HS-5 (cell line): ENCODE measurements at regions not wholly inside any gene's neighbourhood (a gene's known extent, or its start where the extent isn't known, plus 50 kb on each side); places are given as distances from the start of the nearest gene placed in this dataset.
"Not testable (repeated sequence)": the region's sequence is repeated elsewhere in the genome, so short reads cannot be mapped to it uniquely, and the experiment has no call there.

ENCODE experiments used
- DNase-seq: peaks from one replicate; pipeline ENCODE4 v3.0.0-alpha.2; 2012; ENCODE audit warnings: low read depth

DNA sequence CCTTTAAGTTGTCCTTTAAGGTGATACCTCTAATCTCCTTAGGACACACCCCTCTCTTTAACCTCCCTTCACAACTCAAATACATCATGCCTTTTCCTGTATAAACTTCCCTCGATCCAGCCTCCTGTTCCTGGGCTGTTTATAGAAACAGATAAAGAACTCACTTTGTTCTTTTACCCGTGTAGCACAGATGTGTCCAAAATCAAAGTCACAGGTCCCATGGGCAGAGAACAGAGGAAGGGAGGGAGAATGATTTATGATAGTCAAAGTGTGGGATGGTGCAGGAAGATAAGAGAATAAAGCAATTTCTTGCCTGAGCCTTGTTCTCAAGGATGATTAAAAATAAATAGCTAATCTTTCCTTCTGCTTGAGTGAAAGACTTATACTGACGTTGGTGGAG, 50.3 kb upstream of the CABCOCO1 start:
- DNase-seq = no peak

DNA sequence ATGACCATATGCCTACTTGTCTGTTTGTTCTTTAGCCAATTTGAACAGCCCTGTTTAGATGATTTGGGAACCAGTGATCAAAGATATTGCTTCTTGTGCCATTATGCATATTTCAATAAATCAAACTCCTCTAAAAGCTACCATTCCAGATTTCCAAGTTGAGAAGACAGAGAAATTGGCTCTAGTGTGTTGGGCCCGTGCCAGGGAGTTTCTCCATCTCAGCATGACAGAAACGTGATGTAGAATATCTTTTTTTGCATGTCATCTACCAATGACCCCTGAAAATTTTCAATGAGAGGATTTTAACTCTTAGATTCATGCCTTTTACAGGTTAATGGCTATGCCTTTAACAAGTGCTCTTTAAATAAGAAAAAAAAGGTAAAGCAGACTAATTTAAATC, 50.7 kb upstream of the CABCOCO1 start:
- DNase-seq = no peak

DNA sequence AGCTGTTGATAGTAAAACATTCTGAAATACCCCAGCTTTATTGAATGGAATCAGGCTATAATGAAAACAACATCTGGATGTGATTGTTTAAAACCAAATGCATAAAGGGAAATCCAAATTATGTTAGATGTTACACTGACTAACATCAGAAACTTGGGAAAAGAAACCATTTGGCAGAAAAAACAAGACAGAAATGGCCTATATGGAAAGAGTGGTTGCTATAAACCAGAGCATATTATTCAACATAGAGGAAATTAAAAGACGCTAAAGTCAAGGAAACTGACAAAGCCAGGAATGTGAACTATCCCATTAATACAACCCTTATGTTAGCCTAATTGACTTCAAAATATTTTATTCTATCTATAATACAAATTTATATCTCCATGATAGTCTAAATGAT, 53.0 kb upstream of the CABCOCO1 start:
- no peak for DNase-seq

DNA sequence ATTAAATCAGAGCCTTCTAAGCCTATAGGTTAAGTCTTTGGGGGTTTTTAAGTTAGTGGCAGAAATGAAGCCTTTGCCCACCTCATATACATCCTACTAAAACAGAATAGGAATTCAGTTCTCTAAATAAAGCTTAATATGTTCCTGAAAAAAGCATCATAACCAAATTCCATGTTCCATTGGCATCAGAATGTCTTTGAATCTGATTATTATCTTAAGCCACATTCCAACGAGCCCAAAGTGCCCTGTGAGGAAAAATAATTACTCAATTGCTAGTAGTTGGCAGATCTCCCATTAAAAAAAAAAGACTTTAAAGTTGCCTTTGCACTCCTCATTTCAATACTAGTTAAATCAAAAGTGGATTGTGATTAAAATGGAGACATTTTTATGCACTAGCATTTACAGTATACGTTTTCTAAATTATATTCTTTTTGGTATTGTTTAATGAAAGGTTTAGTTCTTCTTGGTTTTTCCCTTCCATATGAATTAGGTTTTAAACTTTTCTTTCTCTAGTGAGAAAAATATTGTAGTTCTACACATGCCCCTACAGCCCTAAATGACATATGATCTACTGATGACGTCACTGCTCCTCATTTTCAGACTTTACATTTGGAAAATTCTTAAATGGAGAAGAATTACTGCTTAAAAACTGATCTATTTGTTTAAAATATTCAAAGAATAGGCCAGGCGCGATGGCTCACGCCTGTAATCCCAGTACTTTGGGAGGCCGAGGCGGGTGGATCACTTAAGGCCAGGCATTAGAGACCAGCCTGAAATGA, 54.3 kb upstream of the CABCOCO1 start:
- DNase-seq = no peak

DNA sequence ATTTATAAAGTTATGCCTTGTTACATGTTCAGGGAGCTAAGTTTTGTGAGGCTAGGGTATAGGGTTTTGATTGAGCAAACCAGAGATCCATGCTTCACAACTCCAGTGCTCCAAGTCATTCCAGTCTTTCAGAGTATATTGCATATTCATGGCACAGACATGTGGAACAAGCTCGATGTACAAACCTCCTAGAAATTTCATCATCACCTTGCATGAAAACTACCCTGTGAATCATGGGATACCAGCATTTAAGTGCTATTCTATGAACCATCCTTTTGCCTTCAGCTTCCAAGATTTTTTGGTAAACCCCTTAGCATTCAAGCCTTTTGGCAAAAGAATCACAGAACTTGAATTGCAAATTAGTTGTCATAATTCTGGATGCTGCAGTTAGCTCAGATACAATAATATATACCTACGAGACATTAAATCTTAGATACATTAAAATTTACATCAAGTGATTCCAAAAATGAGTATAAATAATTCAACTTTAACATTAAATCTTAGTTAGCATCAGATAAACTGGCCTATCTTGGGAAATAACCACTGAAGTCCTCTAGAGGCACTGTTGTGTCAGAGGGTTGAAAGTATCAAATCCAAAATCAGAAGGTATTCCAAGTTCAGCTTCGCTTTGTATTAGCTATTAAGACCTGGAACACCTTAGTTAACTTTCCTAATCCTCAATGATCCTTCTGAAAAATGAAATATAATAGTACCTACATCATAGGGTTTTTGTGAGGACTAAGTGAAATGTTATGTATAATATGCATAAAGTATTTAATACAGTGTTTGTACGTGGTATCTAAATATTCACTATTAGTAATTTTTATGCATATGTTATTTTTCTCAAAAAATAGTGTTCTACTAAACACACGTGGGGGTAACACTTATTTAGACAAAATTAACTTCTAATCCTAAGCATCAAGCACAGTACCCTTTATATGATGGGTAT, 55.5 kb upstream of the CABCOCO1 start:
- DNase-seq = no peak

DNA sequence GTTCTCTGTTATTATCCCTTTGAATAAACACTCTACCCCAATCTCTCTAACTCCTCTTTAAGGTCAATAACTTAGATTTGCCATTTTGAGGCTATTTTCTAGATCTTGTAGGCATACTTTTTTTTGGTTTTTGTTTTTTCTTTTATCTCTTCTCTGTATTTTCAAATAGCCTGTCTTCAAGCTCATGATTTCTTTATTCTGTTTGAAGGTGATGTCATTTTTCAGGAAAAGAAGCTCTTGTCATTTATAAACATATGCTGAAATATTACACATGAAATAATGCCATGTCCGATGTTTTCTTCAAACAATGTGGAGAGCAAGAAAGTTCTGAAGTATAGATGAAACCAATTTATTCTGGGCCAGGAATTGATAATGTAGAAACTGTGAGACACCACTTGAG, 57.5 kb upstream of the CABCOCO1 start:
- no peak for DNase-seq

DNA sequence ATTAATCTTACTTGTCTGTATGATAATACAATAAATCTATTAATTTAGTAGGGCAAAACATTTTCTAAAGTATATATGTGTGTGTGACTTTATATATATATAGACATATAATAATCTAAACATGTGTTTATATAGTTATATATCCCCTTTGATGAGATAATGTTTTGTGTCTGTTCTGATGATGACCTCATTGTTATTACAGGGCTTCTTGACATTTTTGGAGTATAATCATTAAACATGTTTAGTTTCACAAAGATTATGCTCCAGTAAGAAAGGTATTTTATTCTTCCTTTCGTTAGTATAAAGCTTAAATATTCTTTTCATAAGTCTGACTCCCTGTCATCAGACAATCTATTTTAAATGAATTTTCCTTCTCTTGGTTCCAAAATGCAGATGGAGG, 62.3 kb upstream of the CABCOCO1 start:
- no peak for DNase-seq

DNA sequence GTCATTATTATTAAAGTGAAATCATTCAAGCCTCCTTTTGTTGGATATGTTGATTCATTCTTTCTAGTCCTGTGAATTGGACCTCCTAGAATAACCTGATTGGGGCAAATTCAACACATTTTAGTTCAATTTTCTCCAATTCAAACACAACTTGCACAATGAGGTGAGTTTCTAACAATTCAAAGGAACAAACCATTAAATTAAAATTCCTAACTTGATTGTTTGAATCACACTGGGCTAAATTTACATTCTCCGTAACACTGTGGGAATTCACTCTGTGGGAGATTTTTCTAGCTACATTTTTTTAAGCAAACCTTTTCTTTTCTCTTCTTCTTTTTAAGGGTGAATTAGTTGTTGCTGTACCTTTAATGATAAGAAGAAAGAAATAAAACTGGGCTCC, 68.3 kb upstream of the CABCOCO1 start:
- DNase-seq = no peak

DNA sequence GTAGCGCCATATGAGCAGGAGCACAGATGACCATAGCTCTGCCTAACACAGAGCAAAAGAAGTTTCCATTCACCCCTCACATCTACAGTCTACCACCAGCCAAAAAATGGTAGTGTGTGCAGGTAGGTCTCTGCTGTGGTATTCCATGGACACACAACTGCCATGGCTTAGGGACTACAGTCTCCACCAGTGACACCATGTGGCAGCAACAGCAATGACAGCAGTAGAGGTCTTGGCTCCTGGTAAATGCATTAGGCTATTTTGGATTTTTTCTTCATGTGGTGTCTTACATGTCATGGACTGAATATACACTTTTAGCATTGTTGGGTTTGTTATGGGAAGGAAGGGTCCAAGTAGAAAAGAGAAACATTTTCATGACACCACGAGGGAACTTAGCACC, 70.1 kb upstream of the CABCOCO1 start:
- DNase-seq = no peak

DNA sequence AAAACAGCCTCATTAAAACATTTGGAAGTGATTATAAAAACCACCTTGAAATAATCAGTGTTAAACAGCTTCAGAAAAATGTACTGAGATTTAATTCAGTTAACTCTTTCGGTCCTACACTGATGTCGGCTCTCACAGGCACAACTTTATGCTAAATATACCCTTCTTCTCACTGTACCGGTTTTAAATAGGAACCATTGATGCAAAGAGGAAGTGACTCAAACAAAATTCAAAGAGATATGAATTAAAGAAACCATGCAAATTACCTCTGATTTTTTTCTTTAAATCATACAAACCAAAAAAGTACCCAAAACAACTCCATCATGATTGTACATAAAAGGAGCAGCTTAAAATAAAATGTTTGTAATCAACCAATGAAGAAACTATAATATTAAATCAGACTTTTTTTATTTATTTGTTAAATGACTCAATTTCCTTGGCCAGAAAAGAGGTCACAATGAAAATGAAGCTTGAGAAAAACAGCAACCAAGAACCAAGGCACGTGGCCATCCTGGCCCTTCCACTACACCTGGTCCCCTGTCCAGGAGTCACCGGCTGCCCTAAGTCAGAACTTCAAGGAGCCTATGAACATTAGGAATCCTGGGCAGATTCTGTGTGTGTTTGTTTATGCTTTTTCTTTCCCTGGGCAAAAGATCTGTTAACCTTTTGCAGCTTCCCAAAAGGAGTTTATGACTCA, 73.0 kb upstream of the CABCOCO1 start:
- no peak for DNase-seq

DNA sequence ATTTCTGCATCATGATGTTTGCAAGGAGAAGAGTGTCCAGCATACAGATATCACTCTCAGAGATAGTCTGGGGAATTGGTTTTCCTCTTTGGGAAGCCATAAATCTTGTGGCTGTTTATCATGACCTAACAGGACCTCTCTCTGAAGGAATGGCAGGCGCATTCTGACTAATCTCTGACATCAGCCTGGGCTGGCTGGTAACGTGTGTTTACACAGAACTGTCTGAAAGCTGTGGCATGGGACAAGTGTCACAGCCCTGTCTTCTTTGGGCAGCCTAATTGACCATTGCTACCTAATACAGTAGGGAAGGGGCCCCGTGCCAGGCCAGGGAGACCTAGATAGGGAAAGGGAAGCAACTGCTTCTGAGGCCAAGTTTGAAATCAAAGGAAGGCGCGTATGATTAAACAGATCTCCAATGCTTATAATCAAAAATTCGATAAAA, 73.9 kb upstream of the CABCOCO1 start:
- DNase-seq = no peak

DNA sequence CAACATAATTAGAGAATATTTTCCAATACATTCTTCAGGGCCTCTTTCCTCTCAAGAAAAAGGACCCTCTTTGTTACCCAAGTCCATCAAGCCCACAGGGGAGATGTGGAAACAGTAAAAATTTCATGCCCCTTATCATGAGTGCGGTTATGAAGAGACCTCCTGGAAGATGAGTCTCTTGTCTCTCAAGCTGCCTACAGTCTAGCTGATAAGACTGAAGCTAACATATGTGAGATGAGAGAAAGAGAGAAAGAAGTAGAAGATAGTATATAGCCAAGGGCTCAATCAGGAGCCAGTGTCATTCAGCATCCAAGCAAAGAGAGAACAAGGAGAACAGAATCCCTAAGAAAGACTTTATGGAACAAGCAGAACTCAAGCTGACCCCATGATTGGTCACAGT, 75.9 kb upstream of the CABCOCO1 start:
- DNase-seq = no peak

DNA sequence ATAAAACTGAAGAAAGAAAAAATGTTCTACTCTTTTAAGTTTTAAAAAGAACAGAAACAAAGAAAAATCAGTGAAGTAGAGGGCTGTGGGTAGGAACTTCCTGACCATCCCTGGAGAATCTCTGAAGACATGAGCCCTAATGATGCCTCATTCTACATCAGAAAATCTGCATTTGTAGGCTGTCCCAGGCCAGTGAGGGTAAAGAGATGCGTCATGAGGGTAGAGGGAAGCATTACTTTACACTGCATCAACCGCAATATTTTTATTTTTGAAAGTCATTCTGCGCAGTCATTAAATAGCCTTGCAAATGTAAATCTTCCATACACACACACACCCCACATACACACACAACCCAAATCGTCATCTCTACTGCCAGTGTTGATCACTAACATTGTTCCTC, 82.1 kb upstream of the CABCOCO1 start:
- DNase-seq = no peak

DNA sequence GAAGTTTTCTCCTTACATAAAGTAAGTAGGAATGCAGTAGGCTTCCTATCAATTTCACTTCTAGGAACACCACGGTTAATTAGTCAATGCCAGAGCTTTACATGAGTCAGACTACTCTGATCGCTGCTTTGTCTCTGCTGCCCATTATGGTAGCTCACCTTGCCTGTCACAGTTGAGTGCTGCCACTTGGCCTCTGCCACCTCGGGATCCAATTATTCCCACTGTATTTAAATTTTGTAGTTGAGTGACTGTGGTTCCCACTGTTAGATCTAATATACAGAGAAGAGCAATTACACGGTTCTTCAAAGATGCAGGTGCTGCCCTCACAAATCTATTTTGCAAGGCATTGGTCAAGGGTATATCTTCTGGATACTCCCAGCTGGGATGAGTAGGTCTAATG, 92.5 kb upstream of the CABCOCO1 start:
- not testable (repeated sequence) for DNase-seq

DNA sequence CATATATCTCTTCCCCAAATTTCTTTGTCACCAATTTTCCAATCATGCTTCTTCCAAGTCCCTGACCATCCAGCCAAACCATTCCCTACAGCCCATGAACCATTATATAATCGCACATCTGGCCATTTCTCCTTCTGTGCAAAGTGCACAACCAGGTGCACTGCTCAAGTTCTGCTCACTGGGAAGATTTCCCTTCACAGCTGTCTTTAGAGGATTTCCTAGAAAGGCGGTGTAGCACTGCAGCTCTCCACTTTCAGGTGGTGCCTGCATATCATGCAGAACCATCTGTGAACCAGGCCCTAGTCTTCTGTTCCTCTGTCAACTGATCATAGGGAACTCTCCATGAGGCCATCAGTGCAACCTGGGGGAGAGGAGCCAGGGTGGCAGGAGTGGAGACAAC, 95.0 kb upstream of the CABCOCO1 start:
- no peak for DNase-seq

DNA sequence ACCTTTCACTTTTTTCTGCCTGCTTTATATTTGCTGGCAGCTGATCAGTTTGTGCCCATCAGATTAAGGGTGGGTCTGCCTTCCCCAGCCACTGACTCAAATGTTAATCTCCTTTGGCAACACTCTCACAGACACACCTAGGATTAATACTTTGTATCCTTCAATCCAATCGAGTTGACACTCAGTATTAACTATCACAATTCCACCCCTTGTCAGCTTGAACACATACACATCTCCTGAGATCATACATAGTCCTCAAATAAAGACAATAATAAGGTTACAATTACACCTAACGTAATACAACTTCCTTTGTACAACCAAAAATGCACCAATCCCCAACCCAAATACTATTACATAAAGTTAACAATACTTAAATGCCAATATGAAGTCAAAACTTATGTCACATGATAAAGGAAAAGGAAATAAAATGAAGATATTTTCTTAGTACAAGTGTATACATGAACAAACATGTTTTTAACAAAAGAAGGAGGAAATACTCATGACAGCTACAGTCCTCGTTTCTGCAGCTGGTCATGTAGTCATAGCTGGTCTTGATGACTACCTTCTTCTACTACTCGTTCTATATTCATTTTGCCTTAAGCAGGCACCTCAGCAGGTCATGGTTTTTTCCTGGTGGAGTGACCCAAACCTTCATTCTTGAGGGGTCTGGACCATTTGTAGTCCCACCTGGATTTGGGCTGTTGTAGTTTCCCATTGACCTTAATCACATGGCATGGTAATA, 96.7 kb upstream of the CABCOCO1 start:
- no peak for DNase-seq

DNA sequence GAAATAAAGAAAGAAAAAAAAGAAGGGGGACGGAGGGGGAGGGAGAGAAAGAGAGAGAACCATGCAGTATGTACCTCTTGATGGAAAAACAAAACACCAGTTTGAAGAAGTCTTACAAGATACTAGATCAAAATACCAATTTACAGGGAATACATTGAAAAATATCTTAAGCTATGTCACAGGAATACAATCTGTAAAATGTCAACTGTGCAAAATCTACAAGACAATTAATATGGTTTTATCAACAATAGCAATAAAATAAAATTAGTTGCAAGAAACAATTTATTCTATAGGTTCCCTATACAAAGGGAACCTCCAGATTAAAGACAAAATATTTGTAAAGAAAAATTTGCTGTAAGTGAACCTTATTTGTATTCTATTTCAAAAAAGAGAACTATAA, 98.3 kb upstream of the CABCOCO1 start:
- no peak for DNase-seq

DNA sequence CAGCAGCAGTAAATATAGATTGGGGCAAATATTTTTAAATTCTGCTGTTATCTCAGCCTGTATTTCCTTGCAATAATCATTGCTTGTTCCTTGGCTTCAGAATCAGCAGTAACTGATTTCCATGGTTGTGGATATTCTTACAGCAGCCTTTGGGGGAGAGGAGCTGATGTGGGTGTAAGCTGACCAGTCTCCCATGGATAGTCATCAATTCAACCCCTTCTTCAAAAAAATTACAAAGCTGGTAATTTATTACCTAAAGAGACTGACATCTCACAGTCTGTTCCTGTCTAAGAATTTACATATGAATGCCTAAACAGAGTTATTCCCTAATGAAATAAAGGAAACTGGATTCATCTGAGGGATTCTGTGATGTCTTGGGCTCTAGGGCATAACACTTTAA, 103.1 kb upstream of the CABCOCO1 start:
- DNase-seq = no peak

DNA sequence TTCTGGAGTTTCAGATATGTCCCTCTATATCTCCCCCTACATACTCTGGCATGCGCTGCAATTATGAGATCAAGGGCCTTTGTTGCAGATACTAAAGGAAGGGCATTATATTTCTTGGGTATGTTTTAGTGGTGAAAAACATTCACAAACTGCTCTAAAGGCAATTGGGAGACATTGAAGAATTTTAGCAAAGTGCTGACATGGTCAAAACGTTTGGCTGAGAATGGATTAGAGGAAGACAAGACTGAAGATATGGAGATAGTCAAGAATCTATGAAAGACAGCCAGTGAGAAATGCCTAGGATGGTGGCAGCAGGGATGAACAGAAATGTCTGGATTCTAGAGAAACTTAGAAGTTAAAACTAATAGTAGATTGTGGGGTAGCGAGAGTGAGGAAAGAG, 104.5 kb upstream of the CABCOCO1 start:
- no peak for DNase-seq

DNA sequence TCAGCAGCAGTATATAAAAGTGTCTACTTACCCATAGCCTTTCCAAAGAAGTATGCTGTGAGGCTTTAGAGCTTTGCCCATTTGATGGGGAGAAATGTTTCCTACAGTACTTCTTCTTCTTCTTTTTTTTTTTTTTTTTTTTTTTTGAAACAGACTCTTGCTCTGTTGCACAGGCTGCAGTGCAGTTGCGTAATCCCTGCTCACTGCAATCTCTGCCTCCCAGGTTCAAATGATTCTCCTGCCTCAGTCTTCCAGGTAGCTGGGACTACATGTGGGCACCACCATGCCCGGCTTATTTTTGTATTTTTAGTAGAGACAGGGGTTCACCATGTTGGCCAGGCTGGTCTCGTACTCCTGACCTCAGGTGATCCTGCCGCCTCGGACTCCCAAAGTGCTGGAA, 101.7 kb upstream of the TMEM26 start:
- no peak for DNase-seq

DNA sequence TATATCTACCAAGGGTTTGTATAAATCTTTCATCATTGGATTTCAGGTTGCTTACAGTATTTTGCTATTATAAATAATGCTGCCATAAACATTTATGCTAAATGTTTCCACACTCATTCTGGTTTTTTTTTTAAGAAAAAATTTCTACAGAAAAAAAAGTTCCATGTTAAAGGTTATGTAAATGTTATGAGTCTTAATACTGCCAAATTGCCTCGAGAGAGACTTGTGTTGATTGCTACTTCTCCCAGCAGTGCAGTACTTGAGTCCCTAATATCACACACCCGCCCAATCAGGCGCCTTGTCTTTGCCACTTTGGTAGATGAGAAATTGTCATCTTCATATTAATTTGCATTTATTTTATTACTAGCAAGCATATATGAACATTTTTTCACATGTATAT, 96.7 kb upstream of the TMEM26 start:
- no peak for DNase-seq

DNA sequence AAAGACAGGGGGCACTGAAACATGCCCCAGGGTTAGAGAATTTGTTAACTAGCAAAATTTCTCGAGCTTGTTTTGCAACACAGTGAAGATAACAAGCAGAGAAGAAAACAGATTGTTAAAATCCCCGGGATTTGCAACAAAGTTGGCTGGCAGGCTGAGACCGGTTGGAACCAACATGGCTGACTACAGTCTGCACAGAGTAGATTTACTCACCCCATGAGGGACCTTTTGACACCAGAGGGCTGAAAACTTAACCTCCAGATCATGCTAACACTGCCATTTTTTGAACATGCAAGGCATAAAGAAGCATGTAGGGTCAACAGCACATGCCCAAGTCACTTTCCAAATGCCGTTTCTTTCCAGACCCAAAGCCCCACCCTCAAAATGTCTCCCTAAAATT, 95.2 kb upstream of the TMEM26 start:
- no peak for DNase-seq
